ENCODE measurements at regions not wholly inside any gene's neighbourhood (a gene's known extent, or its start where the extent isn't known, plus 50 kb on each side); places are given as distances from the start of the nearest gene placed in this dataset.

DNA sequence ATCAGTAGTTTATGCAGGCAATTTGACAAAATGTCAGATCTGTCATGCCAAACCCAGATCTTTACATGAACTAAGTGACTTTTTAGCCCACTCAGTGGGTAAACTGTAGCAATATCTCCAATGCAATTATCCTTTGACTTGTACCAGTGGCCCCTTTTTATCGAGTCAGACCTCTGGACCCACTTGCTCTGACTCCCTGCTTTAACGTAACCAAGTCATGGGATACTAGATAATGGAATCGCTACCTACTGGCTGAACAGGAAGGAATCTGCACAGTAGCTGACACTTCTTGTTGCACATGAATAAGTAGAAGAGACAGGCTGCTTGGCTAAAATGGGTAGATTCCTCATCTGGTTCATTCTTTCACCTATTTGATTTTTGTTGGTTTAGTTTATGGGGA is 128.4 kb upstream of the LYPLAL1 start:
- Histone ChIP-seq H3K9me3 (ENCODE audit: insufficient read depth in 2 of 2, low read depth in 1 of 2, low read length in 1 of 2) (peaks cover 5 to 8% of the 10 kb centered on the region in 2 experiments; a peak in 2 of 4 replicates), H2BK15ac (ENCODE audit: low read length) (no peak overlapping the region), H3K79me2 (ENCODE audit: control insufficient read depth in 1 of 2, insufficient read depth in 2 of 2, low read length in 2 of 2) (no peaks in the 10 kb centered on the region), H3K9ac (replicated peaks in 1 of 4; ENCODE audit: extremely low read depth in 1 of 4, low read depth in 3 of 4, low read length in 3 of 4) (no peak overlapping the region), H3K27ac (ENCODE audit: low read depth, low read length) (no peak overlapping the region), H2BK5ac (ENCODE audit: low read depth, low read length) (no peak overlapping the region), H4K8ac (ENCODE audit: extremely low read depth, insufficient read depth, low read length) (no peak overlapping the region), H3K79me1 (ENCODE audit: low read depth, low read length) (no peaks in the 10 kb centered on the region), H3K4me1 (replicated peaks in 1 of 4; ENCODE audit: control insufficient read depth in 3 of 4, insufficient read depth in 4 of 4, low read length in 3 of 4) (no peaks in the 10 kb centered on the region), H3K23ac (ENCODE audit: insufficient read length) (no peak overlapping the region), H3K18ac (ENCODE audit: extremely low read depth, low read length) (no peak overlapping the region), H3K4me3 (ENCODE audit: extremely low read depth in 1 of 4, insufficient read depth in 2 of 4, low read depth in 3 of 4, low read length in 4 of 4) (no peak overlapping the region), H3K27me3 (replicated peaks in 1 of 4; ENCODE audit: control insufficient read depth in 3 of 4, extremely low read depth in 1 of 4, insufficient read depth in 3 of 4, low read length in 3 of 4) (no peaks in the 10 kb centered on the region), H3K4ac (replicated peaks; ENCODE audit: insufficient read length, low read depth, low read length) (no peak overlapping the region), H2AK5ac (ENCODE audit: low read depth, low read length) (no peak overlapping the region), H3K56ac (replicated peaks; ENCODE audit: insufficient read length, low read depth, low read length) (no peak overlapping the region), H3K36me3 (ENCODE audit: control insufficient read depth in 2 of 4, insufficient read depth in 4 of 4, low read length in 3 of 4) (no peaks in the 10 kb centered on the region), H4K91ac (replicated peaks; ENCODE audit: insufficient read length, low read length) (no peak overlapping the region), H3K14ac (ENCODE audit: insufficient read length) (no peak overlapping the region), H2AFZ (ENCODE audit: low read length) (no peak overlapping the region), H2BK20ac (ENCODE audit: low read length) (no peak overlapping the region), H2BK12ac (ENCODE audit: low read depth, low read length) (no peak overlapping the region), H3K4me2 (ENCODE audit: insufficient read depth in 1 of 2, low read depth in 2 of 2, low read length in 2 of 2) (no peak overlapping the region), H4K5ac (ENCODE audit: insufficient read length, low read depth, low read length) (no peak overlapping the region), H3K23me2 (ENCODE audit: low read depth, low read length) (no peaks in the 10 kb centered on the region), H4K20me1 (replicated peaks in 1 of 2; ENCODE audit: control insufficient read depth in 1 of 2, insufficient read depth in 2 of 2, low read length in 2 of 2) (no peaks in the 10 kb centered on the region), H2BK120ac (replicated peaks; ENCODE audit: low read depth, low read length) (no peak overlapping the region)
- ChIA-PET POLR2A (ENCODE audit: partially characterized antibody) (no interaction called here), CTCF (ENCODE audit: partially characterized antibody) (no interaction called here)
- 96% methylated on average over 3 of the region's 3 CpGs; no CpG with 5 or more reads in 1 of the 2 experiments for WGBS, 2 experiments (ENCODE audit: extremely low coverage in 1 of 2, insufficient coverage in 1 of 2, insufficient read length in 1 of 2, insufficient replicate concordance in 2 of 2, low coverage in 1 of 2, low lambda C conversion rate in 2 of 2, missing lambda C conversion rate in 1 of 2)
- DNase-seq (ENCODE audit: low read depth in 1 of 2, low spot score in 2 of 2) (no peak), FAIRE-seq (no peak)
- no peak for TF ChIP-seq SIN3A (conservative IDR thresholded peaks at IDR 0.05 in 1 of 2, IDR thresholded peaks at IDR 0.05 in 1 of 2; ENCODE audit: low read depth in 1 of 2, low read length in 2 of 2)
- TF ChIP-seq, protein P1, sequence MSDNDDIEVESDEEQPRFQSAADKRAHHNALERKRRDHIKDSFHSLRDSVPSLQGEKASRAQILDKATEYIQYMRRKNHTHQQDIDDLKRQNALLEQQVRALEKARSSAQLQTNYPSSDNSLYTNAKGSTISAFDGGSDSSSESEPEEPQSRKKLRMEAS (IDR thresholded peaks at IDR 0.05): no peak
- TF ChIP-seq RNF2 (IDR thresholded peaks at IDR 0.05; ENCODE audit: borderline replicate concordance, low read depth, low read length, missing control alignments, poor library complexity, severe bottlenecking): no peak
- TF ChIP-seq POLR2A (IDR thresholded peaks at IDR 0.05; ENCODE audit: control extremely low read depth in 1 of 2, low read depth in 2 of 2, low read length in 2 of 2): no peak
- TF ChIP-seq PHF8 (conservative IDR thresholded peaks at IDR 0.05; ENCODE audit: low read depth, low read length): no peak
- TF ChIP-seq JUND (IDR thresholded peaks at IDR 0.05; ENCODE audit: low read length): no peak
- TF ChIP-seq, protein P2, sequence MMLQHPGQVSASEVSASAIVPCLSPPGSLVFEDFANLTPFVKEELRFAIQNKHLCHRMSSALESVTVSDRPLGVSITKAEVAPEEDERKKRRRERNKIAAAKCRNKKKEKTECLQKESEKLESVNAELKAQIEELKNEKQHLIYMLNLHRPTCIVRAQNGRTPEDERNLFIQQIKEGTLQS (IDR thresholded peaks at IDR 0.05; ENCODE audit: insufficient read depth, low read depth, low read length): no peak
- TF ChIP-seq, protein P3, sequence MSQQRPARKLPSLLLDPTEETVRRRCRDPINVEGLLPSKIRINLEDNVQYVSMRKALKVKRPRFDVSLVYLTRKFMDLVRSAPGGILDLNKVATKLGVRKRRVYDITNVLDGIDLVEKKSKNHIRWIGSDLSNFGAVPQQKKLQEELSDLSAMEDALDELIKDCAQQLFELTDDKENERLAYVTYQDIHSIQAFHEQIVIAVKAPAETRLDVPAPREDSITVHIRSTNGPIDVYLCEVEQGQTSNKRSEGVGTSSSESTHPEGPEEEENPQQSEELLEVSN (IDR thresholded peaks at IDR 0.05): no peak
- no peak for TF ChIP-seq FOSL1 (IDR thresholded peaks at IDR 0.05; ENCODE audit: insufficient read depth, low read depth, low read length)
- TF ChIP-seq TCF12 (IDR thresholded peaks at IDR 0.05; ENCODE audit: low read depth, low read length): no peak
- TF ChIP-seq BCL11A (IDR thresholded peaks at IDR 0.05; ENCODE audit: low read depth in 2 of 2, low read length in 2 of 2): no peak
